Muscle layer of colon (tissue), 2 donors: ENCODE measurements at regions not wholly inside any gene's neighbourhood (a gene's known extent, or its start where the extent isn't known, plus 50 kb on each side); places are given as distances from the start of the nearest gene placed in this dataset.

Experiments used
- H3K27ac ChIP-seq: one replicate; pipeline ENCODE4 v1.7.0; 2013; ENCODE audit warnings: low read depth, mild to moderate bottlenecking, low read length, moderate library complexity
- H3K27me3 ChIP-seq, 2 donors: one replicate each; pipeline ENCODE4 v1.7.0; 2013; ENCODE audit warnings: low read length in 2 of 2, mild to moderate bottlenecking in 2 of 2; ENCODE audit not compliant: insufficient read depth in 2 of 2, control insufficient read depth in 1 of 2
- H3K36me3 ChIP-seq: one replicate; pipeline ENCODE4 v1.7.0; 2013; ENCODE audit warnings: mild to moderate bottlenecking, low read length; ENCODE audit not compliant: insufficient read depth
- H3K4me1 ChIP-seq: one replicate; pipeline ENCODE4 v1.7.0; 2013; ENCODE audit warnings: mild to moderate bottlenecking, low read length; ENCODE audit not compliant: insufficient read depth
- H3K4me3 ChIP-seq, 2 donors: one replicate each; pipeline ENCODE4 v1.7.0; 2013; ENCODE audit warnings: low read length in 2 of 2, low read depth in 1 of 2, mild to moderate bottlenecking in 1 of 2, moderate library complexity in 1 of 2
- H3K9ac ChIP-seq: one replicate; pipeline ENCODE4 v1.7.0; 2013; ENCODE audit warnings: low read length
- H3K9me3 ChIP-seq: one replicate; pipeline ENCODE4 v1.7.0; 2013; ENCODE audit warnings: mild to moderate bottlenecking, low read length
- donor health status: abdominal sarcoma.
- donor health status: Adenocarcinoma of cecum.

DNA sequence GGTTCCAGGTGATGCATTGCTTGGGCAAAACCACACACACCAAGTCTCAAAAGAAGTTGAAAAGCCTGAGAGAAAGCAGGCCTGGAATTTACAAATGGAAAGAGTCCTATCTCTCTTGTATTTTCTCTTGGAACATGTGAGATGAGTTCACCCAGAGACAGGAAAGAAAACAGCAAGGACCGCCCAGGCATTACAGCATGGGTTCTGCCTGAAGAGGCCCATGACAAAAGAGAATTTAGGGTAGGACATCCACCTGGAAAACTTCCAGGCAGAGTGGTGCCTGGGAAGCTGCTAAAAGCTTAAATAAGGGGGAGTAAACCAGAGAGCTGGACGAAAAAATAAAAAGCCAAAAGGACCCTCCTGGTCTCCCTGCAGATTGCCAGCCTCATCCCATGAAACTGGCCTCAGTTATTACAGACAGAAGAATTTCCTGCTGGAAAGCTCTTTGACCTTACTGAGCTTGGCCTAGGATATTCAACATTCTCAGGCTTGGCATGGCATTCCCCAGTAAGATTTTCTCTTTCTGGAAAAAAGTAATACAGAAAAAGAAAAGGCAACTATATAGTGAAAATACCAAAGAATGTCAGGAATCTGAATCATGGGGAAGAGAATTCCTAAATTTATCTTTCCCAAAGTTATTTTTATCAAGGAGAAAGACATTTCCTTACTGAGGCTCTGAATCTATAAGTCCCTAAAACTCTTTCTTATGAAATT, 121.3 kb upstream of the NUDT4 start:
- no peaks in the 10 kb centered on the region for H3K27me3 ChIP-seq

DNA sequence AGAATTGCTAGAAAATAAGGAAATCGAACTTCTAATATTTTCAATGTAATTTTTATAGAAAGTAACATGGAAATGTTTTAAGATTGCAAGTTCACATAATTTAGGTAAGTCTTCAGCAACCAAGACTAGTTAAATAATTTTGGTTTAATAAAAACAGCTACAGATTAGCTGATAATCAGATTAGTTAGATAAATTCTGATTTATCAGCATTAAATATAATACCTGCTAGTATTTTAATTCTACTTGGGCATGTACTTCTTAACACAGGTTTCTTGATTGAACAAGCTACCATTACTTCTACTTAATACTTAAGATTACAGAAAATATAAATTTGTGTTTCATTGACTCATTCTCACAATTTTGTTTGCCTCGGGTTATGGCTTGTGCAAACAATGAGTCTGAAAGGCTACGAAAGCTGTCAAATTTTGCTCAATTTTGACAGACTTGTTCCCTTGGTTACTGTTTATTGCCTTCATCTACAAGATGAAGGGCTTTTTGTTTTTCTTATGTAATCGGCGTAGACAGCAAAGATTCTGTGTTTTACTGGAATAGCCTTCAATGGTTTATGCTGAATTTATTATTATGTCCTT, 116.1 kb upstream of the NUDT4 start:
- Histone ChIP-seq H3K4me3 (no peak overlapping the region), H3K9me3 (no peaks in the 10 kb centered on the region), H3K36me3 (no peaks in the 10 kb centered on the region), H3K27me3 (no peaks in the 10 kb centered on the region), H3K4me1 (no peaks in the 10 kb centered on the region), H3K9ac (no peak overlapping the region), H3K27ac (no peak overlapping the region)

More for the DNA sequence above, 121.3 kb upstream of the NUDT4 start:
- Histone ChIP-seq H3K4me3 (no peak overlapping the region), H3K9ac (no peak overlapping the region), H3K9me3 (no peaks in the 10 kb centered on the region), H3K4me1 (no peaks in the 10 kb centered on the region), H3K27ac (no peak overlapping the region), H3K36me3 (no peaks in the 10 kb centered on the region)

DNA sequence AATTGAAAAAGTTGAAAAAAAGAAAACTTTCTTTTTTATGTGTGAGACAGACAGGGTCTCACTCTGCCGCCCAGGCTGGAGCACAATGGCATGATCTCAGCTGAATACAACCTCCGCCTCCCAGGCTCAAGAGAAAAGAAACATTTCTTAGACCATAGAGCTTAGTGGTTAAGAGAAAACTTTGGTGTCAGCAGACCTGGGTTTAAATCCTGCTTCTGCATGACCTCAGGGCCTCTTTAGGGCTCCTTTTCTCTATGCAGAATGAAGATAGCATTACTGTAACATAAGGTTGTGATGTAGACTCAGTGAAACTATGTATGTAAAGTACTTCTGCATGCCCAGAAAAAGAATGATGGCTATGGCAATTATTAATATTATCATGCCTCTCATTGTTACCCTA, 104.7 kb upstream of the NUDT4 start:
- H3K9ac ChIP-seq = no peak overlapping the region
- H3K27ac ChIP-seq = no peak overlapping the region
- no peaks in the 10 kb centered on the region for H3K9me3 ChIP-seq
- H3K36me3 ChIP-seq = no peaks in the 10 kb centered on the region
- no peak overlapping the region for H3K4me3 ChIP-seq
- H3K4me1 ChIP-seq = no peaks in the 10 kb centered on the region
- no peaks in the 10 kb centered on the region for H3K27me3 ChIP-seq

DNA sequence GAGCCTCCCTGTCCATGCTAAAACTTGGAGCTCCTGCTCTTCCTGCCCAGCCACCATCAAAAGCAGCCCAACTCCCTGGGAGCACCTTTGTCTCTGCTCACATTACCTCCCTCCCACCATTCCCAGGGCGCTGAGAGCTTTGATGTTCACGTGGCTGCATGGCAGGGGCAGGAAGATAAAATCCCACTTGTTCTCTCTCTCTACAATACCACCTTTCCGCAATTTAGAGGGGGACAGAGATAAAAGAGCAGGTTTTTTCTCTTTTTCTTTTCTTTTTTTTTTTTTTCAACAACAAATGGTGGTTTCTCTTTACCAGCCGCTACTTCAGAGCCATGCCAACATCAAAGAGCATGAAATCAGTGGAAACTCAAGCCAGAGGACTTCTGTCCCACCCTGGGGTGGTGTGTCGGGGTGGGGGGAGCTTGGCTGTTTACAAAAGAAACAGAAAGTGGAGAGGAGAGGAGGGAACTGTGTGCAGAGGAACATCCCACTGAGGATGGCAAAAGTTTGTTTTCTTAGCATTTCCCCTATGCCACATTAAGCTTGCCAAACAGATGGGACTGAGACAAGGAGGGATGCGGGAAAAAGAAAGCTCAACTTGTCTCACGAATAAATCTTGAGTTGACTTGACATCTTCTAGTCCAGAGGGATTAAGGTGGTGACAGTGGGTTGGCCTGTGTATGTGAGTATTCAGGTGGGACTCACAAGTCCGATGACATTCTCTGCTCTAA, 103.7 kb upstream of the NUDT4 start:
- H3K9me3 ChIP-seq = no peaks in the 10 kb centered on the region
- H3K4me1 ChIP-seq = no peaks in the 10 kb centered on the region
- no peak overlapping the region for H3K27ac ChIP-seq
- no peaks in the 10 kb centered on the region for H3K27me3 ChIP-seq
- no peaks in the 10 kb centered on the region for H3K36me3 ChIP-seq
- no peak overlapping the region for H3K9ac ChIP-seq
- H3K4me3 ChIP-seq = no peak overlapping the region

DNA sequence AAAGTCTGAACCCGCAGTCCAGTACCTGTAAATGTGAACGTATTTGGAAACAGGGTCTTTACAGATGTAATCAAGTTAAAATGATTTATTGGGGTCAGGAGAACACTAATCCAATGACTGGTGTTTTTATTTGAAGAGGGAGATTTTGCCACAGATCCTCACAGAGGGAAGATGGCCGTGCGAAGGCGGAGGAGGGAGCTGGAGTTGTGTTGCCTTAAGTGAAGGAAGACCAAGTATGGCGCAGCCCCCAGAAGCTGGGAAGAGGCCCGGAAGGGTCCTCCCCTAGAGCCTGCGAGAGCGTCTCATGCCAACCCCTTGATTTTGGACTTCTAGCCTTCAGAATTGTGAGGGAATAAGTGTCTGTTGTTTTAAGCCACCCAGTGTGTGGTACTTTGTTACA, 102.8 kb upstream of the NUDT4 start:
- no peaks in the 10 kb centered on the region for H3K9me3 ChIP-seq

DNA sequence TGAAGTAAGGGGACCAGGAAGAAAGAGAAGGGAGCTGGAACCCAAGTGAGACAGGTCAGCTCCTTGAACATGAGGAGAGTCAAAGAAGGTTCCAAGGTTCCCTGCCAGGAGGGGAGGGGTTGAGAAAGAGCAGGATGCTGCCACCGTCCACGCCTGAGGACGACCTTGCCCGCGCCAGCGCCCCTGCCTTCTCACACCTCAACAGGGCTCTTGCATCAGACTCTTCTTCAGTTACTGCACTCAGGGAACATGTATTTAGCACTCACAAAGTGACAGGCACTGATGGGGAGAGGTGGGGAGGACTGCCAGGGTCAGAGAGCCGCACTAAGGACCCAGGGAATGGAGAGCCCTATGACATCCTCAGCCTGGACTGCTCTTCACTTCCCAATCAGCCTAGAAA, 102.1 kb upstream of the NUDT4 start:
- Histone ChIP-seq H3K4me1 (no peaks in the 10 kb centered on the region), H3K27me3 (no peaks in the 10 kb centered on the region), H3K27ac (no peak overlapping the region), H3K4me3 (no peak overlapping the region), H3K9me3 (no peaks in the 10 kb centered on the region), H3K9ac (no peak overlapping the region), H3K36me3 (no peaks in the 10 kb centered on the region)

More for the DNA sequence above, 102.8 kb upstream of the NUDT4 start:
- H3K27me3 ChIP-seq = no peaks in the 10 kb centered on the region
- H3K4me1 ChIP-seq = no peaks in the 10 kb centered on the region
- no peak overlapping the region for H3K9ac ChIP-seq
- no peak overlapping the region for H3K27ac ChIP-seq
- no peak overlapping the region for H3K4me3 ChIP-seq
- H3K36me3 ChIP-seq = no peaks in the 10 kb centered on the region

DNA sequence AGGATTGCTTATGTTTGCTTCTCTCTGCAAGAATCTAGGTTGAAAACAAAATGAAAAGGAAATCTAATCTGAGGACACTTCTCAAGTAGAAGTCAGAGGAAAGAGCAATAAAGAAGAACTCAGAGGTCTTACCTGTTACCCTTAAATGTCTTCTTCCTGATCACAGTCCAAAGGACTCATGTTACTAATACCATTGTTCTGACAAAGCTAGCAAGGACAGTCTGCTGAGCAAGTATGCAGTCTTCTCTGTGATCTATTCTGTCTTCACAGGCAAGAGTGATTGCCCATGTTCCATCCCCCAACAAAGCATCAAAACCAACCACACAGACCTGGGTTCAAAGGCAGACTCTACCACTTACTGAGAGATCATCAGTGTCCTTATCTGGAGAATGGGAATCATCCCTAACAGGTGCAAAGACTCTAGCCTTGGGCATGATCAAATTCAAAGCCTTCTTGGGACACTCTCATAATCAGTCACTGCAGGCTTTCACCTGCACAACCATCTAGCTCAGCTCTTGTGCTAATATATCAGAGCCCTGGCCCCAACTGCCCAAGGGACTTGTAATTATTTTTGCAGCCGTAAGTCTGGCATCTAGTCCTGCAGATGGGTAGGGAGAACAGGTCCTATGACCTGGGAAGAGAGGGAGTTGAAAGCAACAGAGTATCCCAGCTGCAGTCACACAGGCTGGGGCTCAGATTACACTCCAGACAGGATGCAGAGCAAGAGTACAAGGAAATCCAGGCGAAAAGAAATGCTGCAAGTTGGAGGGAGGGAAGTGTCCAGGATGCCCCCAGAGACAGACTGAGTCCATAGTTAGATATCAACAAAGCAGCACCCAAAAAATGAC, 97.9 kb upstream of the NUDT4 start:
- Histone ChIP-seq H3K36me3 (no peaks in the 10 kb centered on the region), H3K4me1 (no peaks in the 10 kb centered on the region), H3K9ac (no peak overlapping the region), H3K9me3 (no peaks in the 10 kb centered on the region), H3K4me3 (no peak overlapping the region), H3K27me3 (no peaks in the 10 kb centered on the region), H3K27ac (no peak overlapping the region)

DNA sequence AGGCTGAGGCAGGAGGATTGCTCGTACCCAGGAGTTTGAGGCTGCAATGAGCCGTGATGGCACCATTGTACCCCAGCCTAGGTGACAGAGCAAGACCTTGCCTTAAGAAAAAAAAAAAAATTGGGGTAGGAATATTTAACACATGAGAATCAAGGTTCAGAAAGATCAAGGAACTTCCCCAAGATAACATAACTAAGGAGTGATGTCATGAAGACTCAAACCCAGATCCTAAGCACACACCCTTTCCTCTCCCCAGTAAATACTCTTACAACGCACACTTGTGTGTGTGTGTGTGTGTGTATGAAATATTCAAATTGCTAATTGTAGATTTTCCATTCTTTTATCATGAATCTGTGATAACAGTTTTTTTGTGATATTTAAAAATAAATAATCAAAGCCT, 90.6 kb upstream of the NUDT4 start:
- Histone ChIP-seq H3K9ac (no peak overlapping the region), H3K9me3 (no peaks in the 10 kb centered on the region), H3K27me3 (no peaks in the 10 kb centered on the region), H3K4me3 (no peak overlapping the region), H3K27ac (no peak overlapping the region), H3K36me3 (no peaks in the 10 kb centered on the region), H3K4me1 (peaks cover 10% of the 10 kb centered on the region)

DNA sequence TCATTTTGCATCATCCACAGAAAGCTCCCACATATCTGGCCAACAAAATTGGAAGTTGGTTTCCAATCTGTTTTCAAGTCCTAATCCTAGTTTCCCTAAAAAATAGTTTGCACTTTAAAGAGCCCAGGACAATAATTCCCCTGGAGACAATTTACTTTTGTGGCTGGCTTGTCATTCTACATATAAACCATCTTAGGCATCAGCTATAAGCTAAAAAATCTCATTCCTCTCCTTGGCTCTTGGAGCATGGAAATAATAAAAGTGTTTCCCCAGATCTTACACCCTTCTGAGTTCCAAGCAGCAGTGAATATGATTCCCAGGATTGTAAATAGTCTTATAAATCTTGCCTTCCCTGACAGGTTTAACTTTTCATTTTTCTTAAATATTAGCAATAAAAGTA, 89.1 kb upstream of the NUDT4 start:
- no peak overlapping the region for H3K27ac ChIP-seq
- no peaks in the 10 kb centered on the region for H3K9me3 ChIP-seq
- no peak overlapping the region for H3K4me3 ChIP-seq

DNA sequence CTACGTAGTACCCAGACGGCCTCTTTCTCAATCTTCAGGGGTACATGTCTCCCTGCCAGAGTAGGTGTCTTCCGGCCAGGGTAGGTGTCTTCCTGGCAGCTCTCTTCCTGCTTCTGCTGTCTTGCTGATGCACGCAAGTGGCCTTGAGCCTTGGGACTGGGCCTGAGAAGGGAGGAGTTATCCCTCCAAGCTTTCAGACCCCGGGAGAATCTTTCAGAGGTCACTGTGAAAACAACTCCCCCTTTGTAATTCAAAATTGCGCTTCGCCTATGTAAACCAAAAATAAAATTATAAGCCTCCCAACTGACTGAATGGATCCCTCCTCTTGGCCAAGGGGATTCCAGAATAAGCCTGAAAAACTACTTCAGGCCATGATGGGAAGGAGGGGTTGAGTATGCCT, 87.3 kb upstream of the NUDT4 start:
- no peak overlapping the region for H3K9ac ChIP-seq
- H3K4me3 ChIP-seq = no peak overlapping the region
- H3K4me1 ChIP-seq = peaks cover 10% of the 10 kb centered on the region
- no peaks in the 10 kb centered on the region for H3K27me3 ChIP-seq
- no peaks in the 10 kb centered on the region for H3K36me3 ChIP-seq
- H3K27ac ChIP-seq = no peak overlapping the region
- no peaks in the 10 kb centered on the region for H3K9me3 ChIP-seq

More for the DNA sequence above, 89.1 kb upstream of the NUDT4 start:
- Histone ChIP-seq H3K36me3 (no peaks in the 10 kb centered on the region), H3K9ac (no peak overlapping the region), H3K4me1 (peaks cover 10% of the 10 kb centered on the region), H3K27me3 (no peaks in the 10 kb centered on the region)

DNA sequence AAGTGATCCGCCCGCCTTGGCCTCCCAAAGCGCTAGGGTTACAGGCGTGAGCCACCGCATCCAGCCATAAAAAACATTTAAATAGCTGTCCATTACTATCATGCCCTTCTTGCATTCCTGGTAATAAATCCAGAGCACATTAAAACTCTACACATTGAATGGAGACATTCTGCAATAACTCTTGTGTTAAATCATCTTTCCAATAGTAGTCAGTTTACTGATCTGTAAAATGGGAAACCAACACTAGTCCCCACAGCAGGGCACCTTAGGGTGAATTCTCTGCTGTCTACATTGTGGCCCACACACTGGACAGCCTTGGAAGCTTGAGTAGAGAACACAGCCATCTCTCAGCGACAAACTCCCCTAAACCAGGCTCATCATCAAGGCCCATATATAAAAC, 85.5 kb upstream of the NUDT4 start:
- peaks cover 10% of the 10 kb centered on the region for H3K4me1 ChIP-seq
- H3K9ac ChIP-seq = no peak overlapping the region
- H3K27ac ChIP-seq = no peak overlapping the region
- no peaks in the 10 kb centered on the region for H3K36me3 ChIP-seq
- H3K4me3 ChIP-seq = no peak overlapping the region
- H3K27me3 ChIP-seq = no peaks in the 10 kb centered on the region
- H3K9me3 ChIP-seq = no peaks in the 10 kb centered on the region
